ENCODE measurements at regions not wholly inside any gene's neighbourhood (a gene's known extent, or its start where the extent isn't known, plus 50 kb on each side); places are given as distances from the start of the nearest gene placed in this dataset.

GRCh38 chr2:138334323-138334722, 167.2 kb upstream of the SPOPL start:
- TF ChIP-seq EZH2 (IDR thresholded peaks at IDR 0.05; ENCODE audit: borderline replicate concordance, low read length): no peak
- no peak for TF ChIP-seq CTCF (IDR thresholded peaks at IDR 0.05; ENCODE audit: low read length)
- H3K27ac ChIP-seq (ENCODE audit: low read depth, low read length, poor library complexity, severe bottlenecking): no peak overlapping the region
- no peaks in the 10 kb centered on the region for H3K36me3 ChIP-seq (ENCODE audit: insufficient read depth, low read length)
- H3K79me2 ChIP-seq (ENCODE audit: insufficient read depth, low read length): no peaks in the 10 kb centered on the region
- no peak overlapping the region for H3K4me2 ChIP-seq (ENCODE audit: low read length)
- H3K9me3 ChIP-seq (ENCODE audit: low read length): no peaks in the 10 kb centered on the region
- H4K20me1 ChIP-seq (ENCODE audit: insufficient read depth, low read length): no peaks in the 10 kb centered on the region
- no peaks in the 10 kb centered on the region for H3K9me2 ChIP-seq (ENCODE audit: low read depth, low read length)
- H3K9ac ChIP-seq (ENCODE audit: low read length): no peak overlapping the region
- no peak overlapping the region for H3K4me3 ChIP-seq (ENCODE audit: low read depth, low read length, poor library complexity, severe bottlenecking)
- H3K27me3 ChIP-seq (ENCODE audit: insufficient read depth, low read length): no peaks in the 10 kb centered on the region
- H2AFZ ChIP-seq (ENCODE audit: low read length): no peak overlapping the region
- no peaks in the 10 kb centered on the region for H3K4me1 ChIP-seq (ENCODE audit: insufficient read depth, low read length, severe bottlenecking)
- H3F3A ChIP-seq (ENCODE audit: insufficient read depth, low read length): no peaks in the 10 kb centered on the region

- Histone ChIP-seq H3K9me3 (ENCODE audit: low read length) (no peaks in the 10 kb centered on the region), H3F3A (ENCODE audit: insufficient read depth, low read length) (no peaks in the 10 kb centered on the region), H2AFZ (ENCODE audit: low read length) (no peak overlapping the region), H4K20me1 (ENCODE audit: insufficient read depth, low read length) (no peaks in the 10 kb centered on the region), H3K4me1 (ENCODE audit: insufficient read depth, low read length, severe bottlenecking) (no peaks in the 10 kb centered on the region), H3K79me2 (ENCODE audit: insufficient read depth, low read length) (no peaks in the 10 kb centered on the region), H3K27me3 (ENCODE audit: insufficient read depth, low read length) (no peaks in the 10 kb centered on the region), H3K9ac (ENCODE audit: low read length) (no peak overlapping the region), H3K27ac (ENCODE audit: low read depth, low read length, poor library complexity, severe bottlenecking) (no peak overlapping the region), H3K4me2 (ENCODE audit: low read length) (no peak overlapping the region), H3K4me3 (ENCODE audit: low read depth, low read length, poor library complexity, severe bottlenecking) (no peak overlapping the region), H3K36me3 (ENCODE audit: insufficient read depth, low read length) (no peaks in the 10 kb centered on the region), H3K9me2 (ENCODE audit: low read depth, low read length) (no peaks in the 10 kb centered on the region)
- TF ChIP-seq EZH2 (IDR thresholded peaks at IDR 0.05; ENCODE audit: borderline replicate concordance, low read length) (no peak), CTCF (IDR thresholded peaks at IDR 0.05; ENCODE audit: low read length) (no peak)
These were observed 166.5 kb upstream of the SPOPL start for GRCh38 chr2:138335036-138335435.

DNA sequence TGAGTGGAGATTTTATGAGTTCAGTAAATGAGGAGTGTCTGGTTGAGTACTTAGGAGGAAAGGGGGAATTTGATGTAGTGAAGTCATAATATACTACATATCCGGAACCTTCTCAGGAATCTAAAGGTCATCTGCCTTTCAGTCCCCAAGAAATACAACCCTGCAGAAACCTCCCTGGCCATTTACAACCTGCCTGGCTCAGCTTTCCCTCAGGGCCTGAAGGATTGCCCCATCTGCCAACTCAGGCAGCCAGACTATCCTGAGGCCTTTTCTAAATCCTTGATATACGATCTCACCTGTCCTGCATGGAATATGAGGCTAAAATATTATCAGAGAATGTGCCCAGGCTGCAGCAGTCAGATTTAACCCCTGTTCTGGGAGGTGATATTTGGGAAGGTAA, 165.4 kb upstream of the SPOPL start:
- no peaks in the 10 kb centered on the region for H3K9me3 ChIP-seq (ENCODE audit: low read length)
- no peak overlapping the region for H3K4me3 ChIP-seq (ENCODE audit: low read depth, low read length, poor library complexity, severe bottlenecking)
- H2AFZ ChIP-seq (ENCODE audit: low read length): no peak overlapping the region
- no peaks in the 10 kb centered on the region for H3K4me1 ChIP-seq (ENCODE audit: insufficient read depth, low read length, severe bottlenecking)
- TF ChIP-seq CTCF (IDR thresholded peaks at IDR 0.05; ENCODE audit: low read length): no peak
- no peaks in the 10 kb centered on the region for H3K27me3 ChIP-seq (ENCODE audit: insufficient read depth, low read length)
- H3K9me2 ChIP-seq (ENCODE audit: low read depth, low read length): no peaks in the 10 kb centered on the region
- no peak overlapping the region for H3K9ac ChIP-seq (ENCODE audit: low read length)
- H3K27ac ChIP-seq (ENCODE audit: low read depth, low read length, poor library complexity, severe bottlenecking): no peak overlapping the region
- no peaks in the 10 kb centered on the region for H3K36me3 ChIP-seq (ENCODE audit: insufficient read depth, low read length)
- no peaks in the 10 kb centered on the region for H4K20me1 ChIP-seq (ENCODE audit: insufficient read depth, low read length)
- H3K79me2 ChIP-seq (ENCODE audit: insufficient read depth, low read length): no peaks in the 10 kb centered on the region
- H3K4me2 ChIP-seq (ENCODE audit: low read length): no peak overlapping the region
- H3F3A ChIP-seq (ENCODE audit: insufficient read depth, low read length): no peaks in the 10 kb centered on the region
